ENCODE measurements at regions not wholly inside any gene's neighbourhood (a gene's known extent, or its start where the extent isn't known, plus 50 kb on each side); places are given as distances from the start of the nearest gene placed in this dataset.

GRCh38 chr6:133837801-133838349, 51.0 kb upstream of the TCF21 start:
- peak; percentile 14 to 57 for DNase-seq (ENCODE audit: low read depth in 2 of 2)
